ENCODE measurements at regions not wholly inside any gene's neighbourhood (a gene's known extent, or its start where the extent isn't known, plus 50 kb on each side); places are given as distances from the start of the nearest gene placed in this dataset.

GRCh38 chr5:2696156-2696807, 55.2 kb downstream of the IRX2 start:
- DNase-seq: no peak
- Histone ChIP-seq H3K36me3 (ENCODE audit: control insufficient read depth, insufficient read depth, low read length) (no peaks in the 10 kb centered on the region), H3K27ac (ENCODE audit: insufficient read depth, low read length, poor library complexity, severe bottlenecking) (no peak overlapping the region), H3K4me1 (ENCODE audit: control insufficient read depth, insufficient read depth, low read length, poor library complexity, severe bottlenecking) (no peaks in the 10 kb centered on the region), H3K27me3 (replicated peaks; ENCODE audit: control insufficient read depth, insufficient read depth, low read length, poor library complexity, severe bottlenecking) (no peaks in the 10 kb centered on the region), H3K4me3 (ENCODE audit: insufficient read depth, low read depth, low read length, poor library complexity, severe bottlenecking) (no peak overlapping the region), H3K9me3 (ENCODE audit: control insufficient read depth, low read length) (no peaks in the 10 kb centered on the region)

DNA sequence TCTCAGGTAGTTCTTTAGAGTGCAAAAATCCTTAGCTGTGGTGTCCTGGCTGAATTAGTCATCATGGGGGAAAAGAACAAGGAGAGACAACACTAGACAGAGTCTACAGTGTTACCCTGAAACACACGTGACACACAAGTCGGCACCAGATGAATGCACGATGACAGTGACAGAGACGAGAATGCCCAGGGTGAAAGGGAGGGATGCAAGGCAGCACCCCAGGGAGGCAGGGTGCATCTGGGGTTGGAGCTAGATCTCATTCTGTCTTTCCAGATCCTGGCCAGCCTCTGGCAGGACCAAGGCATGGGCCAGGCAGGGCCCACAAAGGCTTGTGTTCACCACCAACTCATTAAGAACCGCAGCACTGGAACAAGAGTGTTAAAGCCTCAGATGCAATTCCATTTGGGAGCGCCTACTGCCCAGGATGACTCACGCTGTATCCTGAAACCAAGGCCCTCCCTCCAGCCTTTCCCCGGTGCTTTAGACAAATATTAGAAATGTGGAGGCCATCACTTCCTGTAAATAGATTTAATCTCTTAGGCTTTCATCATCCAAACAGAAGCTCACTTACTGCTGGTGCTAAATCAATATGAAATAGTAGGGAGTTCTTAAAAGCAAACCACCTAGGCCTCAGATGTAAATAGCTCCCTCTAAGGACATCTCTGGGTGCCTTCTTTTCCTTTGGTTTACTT, 56.1 kb downstream of the IRX2 start:
- DNase-seq: no peak
- H3K9me3 ChIP-seq (ENCODE audit: control insufficient read depth, low read length): no peaks in the 10 kb centered on the region
- no peaks in the 10 kb centered on the region for H3K4me1 ChIP-seq (ENCODE audit: control insufficient read depth, insufficient read depth, low read length, poor library complexity, severe bottlenecking)
- no peaks in the 10 kb centered on the region for H3K36me3 ChIP-seq (ENCODE audit: control insufficient read depth, insufficient read depth, low read length)
- H3K4me3 ChIP-seq (ENCODE audit: insufficient read depth, low read depth, low read length, poor library complexity, severe bottlenecking): no peak overlapping the region
- no peak overlapping the region for H3K27ac ChIP-seq (ENCODE audit: insufficient read depth, low read length, poor library complexity, severe bottlenecking)
- H3K27me3 ChIP-seq (replicated peaks; ENCODE audit: control insufficient read depth, insufficient read depth, low read length, poor library complexity, severe bottlenecking): no peaks in the 10 kb centered on the region

- Histone ChIP-seq H3K27me3 (replicated peaks; ENCODE audit: control insufficient read depth, insufficient read depth, low read length, poor library complexity, severe bottlenecking) (no peaks in the 10 kb centered on the region), H3K4me1 (ENCODE audit: control insufficient read depth, insufficient read depth, low read length, poor library complexity, severe bottlenecking) (no peaks in the 10 kb centered on the region), H3K4me3 (ENCODE audit: insufficient read depth, low read depth, low read length, poor library complexity, severe bottlenecking) (no peak overlapping the region), H3K27ac (ENCODE audit: insufficient read depth, low read length, poor library complexity, severe bottlenecking) (no peak overlapping the region), H3K36me3 (ENCODE audit: control insufficient read depth, insufficient read depth, low read length) (no peaks in the 10 kb centered on the region), H3K9me3 (ENCODE audit: control insufficient read depth, low read length) (no peaks in the 10 kb centered on the region)
- DNase-seq: no peak
Observed at GRCh38 chr5:2691530-2691929, 59.9 kb downstream of the IRX2 start.

GRCh38 chr5:2690293-2690692, 61.2 kb downstream of the IRX2 start:
- Histone ChIP-seq H3K36me3 (ENCODE audit: control insufficient read depth, insufficient read depth, low read length) (no peaks in the 10 kb centered on the region), H3K27ac (ENCODE audit: insufficient read depth, low read length, poor library complexity, severe bottlenecking) (no peak overlapping the region), H3K9me3 (ENCODE audit: control insufficient read depth, low read length) (no peaks in the 10 kb centered on the region), H3K4me1 (ENCODE audit: control insufficient read depth, insufficient read depth, low read length, poor library complexity, severe bottlenecking) (no peaks in the 10 kb centered on the region), H3K27me3 (replicated peaks; ENCODE audit: control insufficient read depth, insufficient read depth, low read length, poor library complexity, severe bottlenecking) (no peaks in the 10 kb centered on the region), H3K4me3 (ENCODE audit: insufficient read depth, low read depth, low read length, poor library complexity, severe bottlenecking) (no peak overlapping the region)
- no peak for DNase-seq

DNA sequence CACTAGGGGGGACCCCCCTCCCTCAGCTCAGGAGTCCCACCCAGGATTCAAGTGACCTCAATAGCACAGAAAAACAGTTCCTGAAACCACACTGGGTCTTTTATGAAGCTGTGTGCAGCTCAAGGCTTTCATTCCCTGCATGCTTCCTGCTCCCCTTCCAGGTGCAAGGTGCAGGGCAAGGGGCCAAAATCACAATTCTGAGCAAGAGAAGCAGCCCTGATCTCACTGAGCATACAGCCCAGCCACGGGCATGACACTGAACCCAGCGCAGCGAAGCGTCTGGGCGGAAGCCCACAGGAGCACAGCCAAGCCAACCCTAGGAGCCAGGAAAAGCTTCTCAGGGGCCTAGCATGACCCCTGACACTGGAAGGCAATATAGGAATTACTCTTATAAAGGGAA, 62.9 kb downstream of the IRX2 start:
- Histone ChIP-seq H3K27ac (ENCODE audit: insufficient read depth, low read length, poor library complexity, severe bottlenecking) (no peak overlapping the region), H3K27me3 (replicated peaks; ENCODE audit: control insufficient read depth, insufficient read depth, low read length, poor library complexity, severe bottlenecking) (no peaks in the 10 kb centered on the region), H3K4me3 (ENCODE audit: insufficient read depth, low read depth, low read length, poor library complexity, severe bottlenecking) (no peak overlapping the region), H3K9me3 (ENCODE audit: control insufficient read depth, low read length) (no peaks in the 10 kb centered on the region), H3K36me3 (ENCODE audit: control insufficient read depth, insufficient read depth, low read length) (no peaks in the 10 kb centered on the region), H3K4me1 (ENCODE audit: control insufficient read depth, insufficient read depth, low read length, poor library complexity, severe bottlenecking) (no peaks in the 10 kb centered on the region)
- DNase-seq: no peak

DNA sequence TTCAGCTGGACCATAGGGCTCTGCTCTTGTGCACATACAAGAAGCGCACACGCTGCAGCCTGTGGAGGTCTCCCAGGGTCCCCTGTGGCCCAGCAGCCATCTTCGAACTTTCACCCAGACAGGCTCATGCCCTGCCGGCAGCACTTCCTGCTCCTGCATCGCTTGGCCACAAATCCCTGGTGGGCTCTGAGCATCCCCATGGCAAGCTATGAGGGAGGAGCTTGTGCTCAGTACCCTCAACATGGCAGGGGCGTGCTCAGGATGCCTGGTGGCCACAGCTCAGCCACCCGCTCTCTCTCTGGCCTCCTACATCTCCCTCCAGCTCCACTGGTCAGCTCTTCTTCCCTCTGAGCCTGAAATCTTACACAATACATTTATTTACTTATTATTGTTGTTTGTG, 63.7 kb downstream of the IRX2 start:
- Histone ChIP-seq H3K4me1 (ENCODE audit: control insufficient read depth, insufficient read depth, low read length, poor library complexity, severe bottlenecking) (no peaks in the 10 kb centered on the region), H3K27me3 (replicated peaks; ENCODE audit: control insufficient read depth, insufficient read depth, low read length, poor library complexity, severe bottlenecking) (no peaks in the 10 kb centered on the region), H3K4me3 (ENCODE audit: insufficient read depth, low read depth, low read length, poor library complexity, severe bottlenecking) (no peak overlapping the region), H3K9me3 (ENCODE audit: control insufficient read depth, low read length) (no peaks in the 10 kb centered on the region), H3K36me3 (ENCODE audit: control insufficient read depth, insufficient read depth, low read length) (no peaks in the 10 kb centered on the region), H3K27ac (ENCODE audit: insufficient read depth, low read length, poor library complexity, severe bottlenecking) (no peak overlapping the region)
- DNase-seq: no peak

GRCh38 chr5:2686321-2687124, 65.0 kb downstream of the IRX2 start:
- H3K4me3 ChIP-seq (ENCODE audit: insufficient read depth, low read depth, low read length, poor library complexity, severe bottlenecking): no peak overlapping the region
- H3K27me3 ChIP-seq (replicated peaks; ENCODE audit: control insufficient read depth, insufficient read depth, low read length, poor library complexity, severe bottlenecking): no peaks in the 10 kb centered on the region
- no peak for DNase-seq
- H3K27ac ChIP-seq (ENCODE audit: insufficient read depth, low read length, poor library complexity, severe bottlenecking): no peak overlapping the region
- H3K36me3 ChIP-seq (ENCODE audit: control insufficient read depth, insufficient read depth, low read length): no peaks in the 10 kb centered on the region
- no peaks in the 10 kb centered on the region for H3K9me3 ChIP-seq (ENCODE audit: control insufficient read depth, low read length)
- H3K4me1 ChIP-seq (ENCODE audit: control insufficient read depth, insufficient read depth, low read length, poor library complexity, severe bottlenecking): no peaks in the 10 kb centered on the region

GRCh38 chr5:2685651-2686272, 65.7 kb downstream of the IRX2 start:
- no peak for DNase-seq
- Histone ChIP-seq H3K4me3 (ENCODE audit: insufficient read depth, low read depth, low read length, poor library complexity, severe bottlenecking) (no peak overlapping the region), H3K27ac (ENCODE audit: insufficient read depth, low read length, poor library complexity, severe bottlenecking) (no peak overlapping the region), H3K36me3 (ENCODE audit: control insufficient read depth, insufficient read depth, low read length) (no peaks in the 10 kb centered on the region), H3K4me1 (ENCODE audit: control insufficient read depth, insufficient read depth, low read length, poor library complexity, severe bottlenecking) (no peaks in the 10 kb centered on the region), H3K9me3 (ENCODE audit: control insufficient read depth, low read length) (no peaks in the 10 kb centered on the region), H3K27me3 (replicated peaks; ENCODE audit: control insufficient read depth, insufficient read depth, low read length, poor library complexity, severe bottlenecking) (no peaks in the 10 kb centered on the region)

DNA sequence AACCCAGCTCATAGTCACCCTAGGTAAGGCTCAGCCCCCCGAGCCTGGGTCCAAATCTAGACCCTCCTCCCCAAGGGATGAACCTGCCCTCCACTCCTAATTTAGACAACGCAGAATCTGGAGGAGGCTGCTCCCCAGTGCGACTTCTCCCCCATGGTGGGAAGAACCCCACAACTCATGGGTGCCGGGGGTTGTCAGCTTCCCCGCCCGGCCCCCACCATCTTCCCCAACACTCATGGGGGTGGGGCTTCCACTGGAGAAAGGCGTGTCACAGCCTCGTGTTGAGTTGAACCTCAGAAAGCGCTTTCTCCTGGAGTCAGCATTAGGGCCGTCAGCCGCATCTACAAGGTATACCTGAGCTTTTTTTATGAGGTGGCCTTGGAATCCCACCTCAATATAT, 66.9 kb downstream of the IRX2 start:
- Histone ChIP-seq H3K27ac (ENCODE audit: insufficient read depth, low read length, poor library complexity, severe bottlenecking) (no peak overlapping the region), H3K9me3 (ENCODE audit: control insufficient read depth, low read length) (no peaks in the 10 kb centered on the region), H3K27me3 (replicated peaks; ENCODE audit: control insufficient read depth, insufficient read depth, low read length, poor library complexity, severe bottlenecking) (no peaks in the 10 kb centered on the region), H3K36me3 (ENCODE audit: control insufficient read depth, insufficient read depth, low read length) (no peaks in the 10 kb centered on the region), H3K4me3 (ENCODE audit: insufficient read depth, low read depth, low read length, poor library complexity, severe bottlenecking) (no peak overlapping the region), H3K4me1 (ENCODE audit: control insufficient read depth, insufficient read depth, low read length, poor library complexity, severe bottlenecking) (no peaks in the 10 kb centered on the region)
- no peak for DNase-seq

GRCh38 chr5:2683720-2684119, 67.8 kb downstream of the IRX2 start:
- no peak overlapping the region for H3K27ac ChIP-seq (ENCODE audit: insufficient read depth, low read length, poor library complexity, severe bottlenecking)
- no peak for DNase-seq
- no peaks in the 10 kb centered on the region for H3K27me3 ChIP-seq (replicated peaks; ENCODE audit: control insufficient read depth, insufficient read depth, low read length, poor library complexity, severe bottlenecking)
- H3K4me3 ChIP-seq (ENCODE audit: insufficient read depth, low read depth, low read length, poor library complexity, severe bottlenecking): no peak overlapping the region
- H3K9me3 ChIP-seq (ENCODE audit: control insufficient read depth, low read length): no peaks in the 10 kb centered on the region
- H3K36me3 ChIP-seq (ENCODE audit: control insufficient read depth, insufficient read depth, low read length): no peaks in the 10 kb centered on the region
- no peaks in the 10 kb centered on the region for H3K4me1 ChIP-seq (ENCODE audit: control insufficient read depth, insufficient read depth, low read length, poor library complexity, severe bottlenecking)
